B cell (primary cell): ENCODE measurements at regions not wholly inside any gene's neighbourhood (a gene's known extent, or its start where the extent isn't known, plus 50 kb on each side); places are given as distances from the start of the nearest gene placed in this dataset.

Experiments used
- ATAC-seq: fragments of 200-7000 bp; cut with Tn5 transposase; one replicate; pipeline ENCODE4 v1.10.0; 2021; ENCODE audit warnings: low read depth, mild to moderate bottlenecking, moderate number of reproducible peaks, moderate library complexity
- CTCF ChIA-PET: fragments of 350-600 bp; sonication (Branson Sonifier 250); formaldehyde crosslinking; loops from one replicate; lab custom pipeline; 2021; ENCODE audit warnings: antibody characterized with exemption, inconsistent platforms; lab: Charles Lee
- POLR2A ChIA-PET: fragments of 350-600 bp; sonication (Branson Sonifier 250); formaldehyde crosslinking; loops from one replicate; lab custom pipeline; 2021; ENCODE audit warnings: antibody characterized with exemption; lab: Charles Lee
- DNase-seq: peaks from one replicate; pipeline ENCODE4 v3.0.0; 2013
- H2AFZ ChIP-seq: 2 replicates; pipeline ENCODE4 v1.6.1; 2012; ENCODE audit warnings: mild to moderate bottlenecking, low read depth, low read length; ENCODE audit not compliant: insufficient read depth, poor library complexity, severe bottlenecking
- H3K27ac ChIP-seq, 2 donors: 1 replicate in 1 of 2; 2 replicates in 1 of 2; pipeline ENCODE4 v1.5.1; 2012 to 2013; ENCODE audit warnings: low read length in 2 of 2, mild to moderate bottlenecking in 2 of 2, moderate library complexity in 1 of 2
- H3K27me3 ChIP-seq, 4 experiments: fragments of 200-600 bp in 1 of 4; sonication (generic) in 1 of 4; replicated peaks in 1 of 4; 1 replicate in 2 of 4; 2 replicates in 2 of 4; pipeline versions ENCODE4 v1.6.1 to v1.7.0; 2013 to 2016; ENCODE audit warnings: low read length in 3 of 4, mild to moderate bottlenecking in 2 of 4, mixed read lengths in 1 of 4, moderate library complexity in 1 of 4; ENCODE audit not compliant: insufficient read depth in 4 of 4, control insufficient read depth in 3 of 4; ENCODE audit errors: control extremely low read depth in 1 of 4
- H3K36me3 ChIP-seq, 2 experiments: replicated peaks in 1 of 2; 1 replicate in 1 of 2; 2 replicates in 1 of 2; pipeline versions ENCODE4 v1.6.1 to v1.7.1; 2013; ENCODE audit warnings: low read length in 1 of 2; ENCODE audit not compliant: insufficient read depth in 2 of 2, control insufficient read depth in 1 of 2; ENCODE audit errors: control extremely low read depth in 1 of 2, extremely low read depth in 1 of 2
- H3K4me1 ChIP-seq, 2 donors: fragments of 200-600 bp in 1 of 2; sonication (generic) in 1 of 2; 1 replicate in 1 of 2; 2 replicates in 1 of 2; pipeline versions ENCODE4 v1.5.1 to v1.6.1; 2013 to 2017; ENCODE audit warnings: low read length in 2 of 2; ENCODE audit not compliant: control insufficient read depth in 2 of 2, insufficient read depth in 2 of 2
- H3K4me2 ChIP-seq: replicated peaks from 2 replicates; pipeline ENCODE3; 2012; ENCODE audit warnings: mild to moderate bottlenecking, low read depth, low read length; ENCODE audit not compliant: poor library complexity, severe bottlenecking
- H3K4me3 ChIP-seq, 5 experiments: fragments of 200-600 bp in 1 of 5; sonication (generic) in 1 of 5; 1 replicate in 3 of 5; 2 replicates in 2 of 5; pipeline versions ENCODE4 v1.5.1 to v1.7.0; 2011 to 2016; ENCODE audit warnings: low read length in 4 of 5, mild to moderate bottlenecking in 4 of 5, low read depth in 2 of 5, control low read depth in 1 of 5, moderate library complexity in 1 of 5; ENCODE audit not compliant: insufficient read depth in 1 of 5; ENCODE audit errors: control extremely low read depth in 1 of 5, extremely low read depth in 1 of 5
- H3K79me2 ChIP-seq: fragments of 200-600 bp; sonication (generic); one replicate; pipeline ENCODE4 v1.6.0; 2016; ENCODE audit warnings: low read length; ENCODE audit not compliant: control insufficient read depth, insufficient read depth
- H3K9ac ChIP-seq: fragments of 200-600 bp; sonication (generic); 2 replicates; pipeline ENCODE4 v1.6.1; 2017; ENCODE audit warnings: mild to moderate bottlenecking, low read length, moderate library complexity
- H3K9me3 ChIP-seq, 3 donors: one replicate each; pipeline versions ENCODE4 v1.6.1 to v1.7.1; 2013; ENCODE audit warnings: low read length in 2 of 3; ENCODE audit not compliant: control insufficient read depth in 2 of 3, insufficient read depth in 1 of 3; ENCODE audit errors: control extremely low read depth in 1 of 3
- H4K20me1 ChIP-seq: 2 replicates; pipeline ENCODE4 v1.6.0; 2012; ENCODE audit warnings: mild to moderate bottlenecking, low read length; ENCODE audit not compliant: insufficient read depth, control insufficient read depth, poor library complexity, severe bottlenecking
- H3K27ac Mint-ChIP-seq: one replicate; pipeline ENCODE4 v1.8.0; 2021; ENCODE audit warnings: mixed read lengths
- H3K27me3 Mint-ChIP-seq: one replicate; pipeline ENCODE4 v1.8.0; 2021; ENCODE audit warnings: mixed read lengths
- H3K4me1 Mint-ChIP-seq: one replicate; pipeline ENCODE4 v1.8.0; 2021; ENCODE audit warnings: mixed read lengths
- H3K4me3 Mint-ChIP-seq: one replicate; pipeline ENCODE4 v1.8.0; 2021; ENCODE audit warnings: mixed read lengths
- H3K9me3 Mint-ChIP-seq: one replicate; pipeline ENCODE4 v1.8.0; 2022; ENCODE audit warnings: mixed read lengths; ENCODE audit not compliant: insufficient read depth
- CTCF ChIP-seq: fragments of 200-600 bp; IDR thresholded peaks from one replicate; pipeline ENCODE4 v1.8.0; 2022; ENCODE audit warnings: antibody characterized with exemption, mild to moderate bottlenecking
- EZH2 ChIP-seq: IDR thresholded peaks from 2 replicates; pipeline ENCODE4 v1.6.1; 2012; ENCODE audit warnings: borderline replicate concordance, low read depth, mild to moderate bottlenecking, moderate library complexity, low read length; ENCODE audit not compliant: insufficient read depth, poor library complexity, severe bottlenecking
- WGBS: methylation state at CpG from one replicate; pipeline ENCODE4 v1.1.5; 2013; ENCODE audit warnings: missing lambda C conversion rate; ENCODE audit not compliant: insufficient coverage; 5-methylcytosine and 5-hydroxymethylcytosine counted together
- intact Hi-C: fragments of 100-400 bp; cut with micrococcal nuclease; formaldehyde crosslinking; loops from one replicate; pipeline ENCODE4 v1.10.0; 2022

DNA sequence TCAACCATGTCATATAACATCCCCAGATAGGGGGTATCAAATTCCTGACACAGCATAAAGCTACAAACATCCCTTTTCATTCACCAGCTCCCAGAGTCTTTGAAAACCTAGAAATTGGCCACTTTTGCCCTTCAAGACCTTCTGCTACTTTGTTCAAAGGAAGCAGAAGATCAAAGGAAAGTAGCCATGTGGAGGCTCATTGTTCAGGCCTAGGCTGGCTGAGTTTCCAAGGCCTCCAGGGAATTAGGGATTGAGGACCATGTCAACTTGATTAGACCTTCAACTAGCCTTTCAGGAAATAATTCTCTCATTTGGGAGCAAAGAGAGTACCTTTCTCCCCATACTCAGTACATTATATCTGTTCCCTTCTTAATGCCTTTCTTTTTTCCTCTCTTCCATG is 66.8 kb upstream of the ATXN3L start:
- Histone ChIP-seq H3K9me3 (no peaks in the 10 kb centered on the region), H3K27me3 (no peaks in the 10 kb centered on the region), H3K4me3 (no peak overlapping the region), H3K9ac (no peak overlapping the region), H3K36me3 (no peaks in the 10 kb centered on the region), H3K27ac (no peak overlapping the region), H2AFZ (no peak overlapping the region), H4K20me1 (no peaks in the 10 kb centered on the region), H3K4me1 (peaks cover 3 to 12% of the 10 kb centered on the region in 2 donors), H3K4me2 (no peak overlapping the region), H3K79me2 (no peaks in the 10 kb centered on the region)
- Mint-ChIP-seq H3K27ac (no peak overlapping the region), H3K9me3 (no peaks in the 10 kb centered on the region), H3K27me3 (no peaks in the 10 kb centered on the region), H3K4me1 (peaks cover 20% of the 10 kb centered on the region), H3K4me3 (no peak overlapping the region)
- ChIA-PET POLR2A (no interaction called here), CTCF (no interaction called here)
- DNase-seq (no peak), ATAC-seq (no peak)
- no peak for TF ChIP-seq CTCF
- no peak for TF ChIP-seq EZH2
- intact Hi-C loops: no loop called here

DNA sequence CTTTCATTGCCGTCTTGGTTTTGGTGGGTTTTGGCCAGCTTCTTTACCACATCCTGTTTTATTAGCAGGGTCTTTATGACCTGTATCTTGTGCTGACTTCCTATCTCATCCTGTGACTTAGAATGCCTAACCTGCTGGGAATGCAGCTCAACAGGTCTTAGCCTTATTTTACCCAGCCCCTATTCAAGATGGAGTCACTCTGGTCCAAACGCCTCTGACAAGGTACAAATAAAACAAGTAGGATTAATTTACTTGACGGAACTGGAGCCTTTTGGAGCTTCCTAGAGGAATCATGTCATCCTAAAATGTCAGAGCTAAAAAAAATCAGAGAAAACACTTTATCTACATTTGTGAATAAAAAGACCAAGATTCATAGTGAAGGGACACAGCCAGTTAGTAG is 66.2 kb upstream of the ATXN3L start:
- no peak overlapping the region for H3K27ac ChIP-seq
- ChIA-PET CTCF (no interaction called here), POLR2A (no interaction called here)
- no peak overlapping the region for H3K4me2 ChIP-seq
- no peak for TF ChIP-seq CTCF
- TF ChIP-seq EZH2: no peak
- no peaks in the 10 kb centered on the region for H3K27me3 ChIP-seq
- no peak overlapping the region for H2AFZ ChIP-seq
- WGBS: no CpG with 5 or more reads among the region's 3 CpGs
- no peak overlapping the region for H3K27ac Mint-ChIP-seq
- no peaks in the 10 kb centered on the region for H4K20me1 ChIP-seq
- H3K9ac ChIP-seq: no peak overlapping the region
- H3K4me1 ChIP-seq: peaks cover 3 to 12% of the 10 kb centered on the region in 2 donors
- H3K4me3 ChIP-seq: no peak overlapping the region
- no peaks in the 10 kb centered on the region for H3K36me3 ChIP-seq
- H3K4me3 Mint-ChIP-seq: no peak overlapping the region
- intact Hi-C loops: no loop called here
- ATAC-seq (no peak), DNase-seq (no peak)
- H3K27me3 Mint-ChIP-seq: no peaks in the 10 kb centered on the region
- peaks cover 20% of the 10 kb centered on the region for H3K4me1 Mint-ChIP-seq
- no peaks in the 10 kb centered on the region for H3K9me3 Mint-ChIP-seq
- H3K9me3 ChIP-seq: no peaks in the 10 kb centered on the region
- no peaks in the 10 kb centered on the region for H3K79me2 ChIP-seq
